HK-2 (cell line): ENCODE measurements at regions not wholly inside any gene's neighbourhood (a gene's known extent, or its start where the extent isn't known, plus 50 kb on each side); places are given as distances from the start of the nearest gene placed in this dataset.
"Not testable (repeated sequence)": the region's sequence is repeated elsewhere in the genome, so short reads cannot be mapped to it uniquely, and the experiment has no call there.

ENCODE experiments used
- DNase-seq: peaks from one replicate; pipeline ENCODE4 v3.0.0-alpha.2; 2018; ENCODE audit not compliant: unreplicated experiment

- DNase-seq = no peak
Observed at GRCh38 chr1:184854496-184855140, 100.0 kb upstream of the EDEM3 start.

GRCh38 chr1:184854036-184854435 lies 99.4 kb upstream of the EDEM3 start:
- DNase-seq = no peak

GRCh38 chr1:184851822-184852746 lies 97.4 kb upstream of the EDEM3 start:
- DNase-seq = no peak

GRCh38 chr1:184843732-184844495 lies 89.3 kb upstream of the EDEM3 start:
- no peak for DNase-seq

GRCh38 chr1:184840596-184840995 lies 85.9 kb upstream of the EDEM3 start:
- DNase-seq = no peak

GRCh38 chr1:184838504-184838951 lies 83.9 kb upstream of the EDEM3 start:
- DNase-seq = no peak

- DNase-seq = no peak
Observed at GRCh38 chr1:184836934-184837895, 82.6 kb upstream of the EDEM3 start.

- DNase-seq = no peak
Observed at GRCh38 chr1:184836141-184836540, 81.5 kb upstream of the EDEM3 start.

GRCh38 chr1:184833994-184834393 lies 79.3 kb upstream of the EDEM3 start:
- DNase-seq = not testable (repeated sequence)

GRCh38 chr1:184832517-184832916 lies 77.9 kb upstream of the EDEM3 start:
- DNase-seq = no peak

- DNase-seq = not testable (repeated sequence)
Observed at GRCh38 chr1:184829496-184829895, 74.8 kb upstream of the EDEM3 start.

- no peak for DNase-seq
Observed at GRCh38 chr1:184828369-184828717, 73.7 kb upstream of the EDEM3 start.

GRCh38 chr1:184827600-184828368 lies 73.1 kb upstream of the EDEM3 start:
- peak; percentile 21 for DNase-seq

GRCh38 chr1:184826001-184826400 lies 71.3 kb upstream of the EDEM3 start:
- no peak for DNase-seq

GRCh38 chr1:184825571-184825970 lies 70.9 kb upstream of the EDEM3 start:
- no peak for DNase-seq

GRCh38 chr1:184824691-184825323 lies 70.1 kb upstream of the EDEM3 start:
- no peak for DNase-seq

GRCh38 chr1:184823080-184823479 lies 68.4 kb upstream of the EDEM3 start:
- no peak for DNase-seq

- no peak for DNase-seq
Observed at GRCh38 chr1:184822267-184822666, 67.6 kb upstream of the EDEM3 start.

GRCh38 chr1:184821658-184822057 lies 67.0 kb upstream of the EDEM3 start:
- DNase-seq = no peak

GRCh38 chr1:184820956-184821355 lies 66.3 kb upstream of the EDEM3 start:
- DNase-seq = no peak
